ENCODE measurements at regions not wholly inside any gene's neighbourhood (a gene's known extent, or its start where the extent isn't known, plus 50 kb on each side); places are given as distances from the start of the nearest gene placed in this dataset.

- no peak for TF ChIP-seq CTCF (IDR thresholded peaks at IDR 0.05; ENCODE audit: low read depth, low read length)
- no peak overlapping the region for H3K4me3 ChIP-seq (ENCODE audit: low read depth, low read length)
Observed at GRCh38 chr1:30388386-30388785, 335.0 kb downstream of the MATN1 start.

GRCh38 chr1:30386156-30386926, 337.0 kb downstream of the MATN1 start:
- no peak for TF ChIP-seq CTCF (IDR thresholded peaks at IDR 0.05; ENCODE audit: low read depth, low read length)
- no peak overlapping the region for H3K4me3 ChIP-seq (ENCODE audit: low read depth, low read length)

- no peak for TF ChIP-seq CTCF (IDR thresholded peaks at IDR 0.05; ENCODE audit: low read depth, low read length)
- H3K4me3 ChIP-seq (ENCODE audit: low read depth, low read length), result no peak overlapping the region
Observed at GRCh38 chr1:30385246-30385995, 338.0 kb downstream of the MATN1 start.

- TF ChIP-seq CTCF (IDR thresholded peaks at IDR 0.05; ENCODE audit: low read depth, low read length), result no peak
Observed at GRCh38 chr1:30384286-30385245, 338.8 kb downstream of the MATN1 start.

GRCh38 chr1:30383221-30383711, 340.1 kb downstream of the MATN1 start:
- no peak overlapping the region for H3K4me3 ChIP-seq (ENCODE audit: low read depth, low read length)
- no peak for TF ChIP-seq CTCF (IDR thresholded peaks at IDR 0.05; ENCODE audit: low read depth, low read length)

More at GRCh38 chr1:30384286-30385245, 338.8 kb downstream of the MATN1 start:
- no peak overlapping the region for H3K4me3 ChIP-seq (ENCODE audit: low read depth, low read length)

GRCh38 chr1:30382496-30382895, 340.9 kb downstream of the MATN1 start:
- TF ChIP-seq CTCF (IDR thresholded peaks at IDR 0.05; ENCODE audit: low read depth, low read length), result no peak
- no peak overlapping the region for H3K4me3 ChIP-seq (ENCODE audit: low read depth, low read length)

Measured in WI38 (cell line).